ENCODE measurements at regions not wholly inside any gene's neighbourhood (a gene's known extent, or its start where the extent isn't known, plus 50 kb on each side); places are given as distances from the start of the nearest gene placed in this dataset.
A peak's percentile ranks its signal among the peaks of the same experiment; 100 is the strongest.
"Not testable (repeated sequence)": the region's sequence is repeated elsewhere in the genome, so short reads cannot be mapped to it uniquely, and the experiment has no call there.

DNA sequence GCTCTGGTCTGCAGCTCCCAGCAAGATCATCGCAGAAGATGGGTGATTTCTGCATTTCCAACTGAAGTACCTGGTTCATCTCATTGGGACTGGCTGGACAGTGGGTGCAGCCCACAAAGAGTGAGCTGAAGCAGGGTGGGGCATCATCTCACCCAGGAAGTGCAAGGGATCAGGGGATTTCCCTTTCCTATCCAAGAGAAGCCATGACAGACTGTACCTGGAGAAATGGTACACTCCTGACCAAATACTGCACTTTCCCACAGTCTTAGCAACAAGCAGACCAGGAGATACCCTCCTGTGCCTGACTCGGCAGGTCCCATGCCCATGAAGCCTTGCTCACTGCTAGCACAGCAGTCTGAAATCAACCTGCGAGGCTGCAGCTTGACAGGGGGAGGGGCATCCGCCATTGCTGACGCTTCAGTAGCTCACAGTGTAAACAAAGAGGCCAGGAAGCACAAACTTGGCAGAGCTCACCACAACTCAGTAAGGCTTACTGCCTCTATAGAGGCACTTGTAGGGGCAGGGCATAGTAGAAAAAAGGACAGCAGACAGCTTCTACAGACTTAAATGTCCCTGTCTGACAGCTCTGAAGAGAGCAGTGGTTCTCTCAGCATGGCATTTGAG lies 60.5 kb downstream of the AREG start:
- not testable (repeated sequence) for DNase-seq

DNA sequence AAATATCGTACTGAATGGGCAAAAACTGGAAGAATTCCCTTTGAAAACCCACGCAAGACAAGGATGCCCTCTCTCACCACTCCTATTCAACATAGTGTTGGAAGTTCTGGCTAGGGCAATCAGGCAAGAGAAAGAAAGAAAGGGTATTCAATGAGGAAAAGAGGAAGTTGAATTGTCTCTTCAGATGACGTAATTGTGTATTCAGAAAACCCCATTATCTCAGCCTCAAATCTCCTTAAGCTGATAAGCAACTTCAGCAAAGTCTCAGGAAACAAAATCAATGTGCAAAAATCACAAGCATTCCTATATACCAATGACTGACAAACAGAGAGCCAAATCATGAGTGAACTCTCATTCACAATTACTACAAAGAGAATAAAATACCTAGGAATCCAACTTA lies 64.4 kb downstream of the AREG start:
- DNase-seq, result not testable (repeated sequence)

DNA sequence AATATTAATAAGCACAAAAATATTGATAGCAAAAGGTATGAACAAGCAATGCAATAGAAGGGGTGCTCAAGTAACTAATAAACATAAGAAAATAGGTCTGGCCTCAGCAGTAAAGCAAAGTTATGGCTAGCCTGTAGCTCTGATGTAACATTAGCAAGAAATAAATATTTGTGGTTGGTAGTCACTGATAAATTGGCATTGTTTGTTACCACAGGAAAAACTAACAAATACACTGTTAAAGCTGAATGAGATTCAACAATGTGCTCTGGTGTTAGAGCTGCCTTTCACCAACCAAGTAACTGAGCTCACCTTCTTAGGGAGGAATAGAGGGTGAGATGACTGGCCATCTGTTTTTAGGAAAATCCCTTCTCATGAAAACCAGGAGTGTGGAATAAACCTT lies 71.4 kb downstream of the AREG start:
- DNase-seq, result no peak

DNA sequence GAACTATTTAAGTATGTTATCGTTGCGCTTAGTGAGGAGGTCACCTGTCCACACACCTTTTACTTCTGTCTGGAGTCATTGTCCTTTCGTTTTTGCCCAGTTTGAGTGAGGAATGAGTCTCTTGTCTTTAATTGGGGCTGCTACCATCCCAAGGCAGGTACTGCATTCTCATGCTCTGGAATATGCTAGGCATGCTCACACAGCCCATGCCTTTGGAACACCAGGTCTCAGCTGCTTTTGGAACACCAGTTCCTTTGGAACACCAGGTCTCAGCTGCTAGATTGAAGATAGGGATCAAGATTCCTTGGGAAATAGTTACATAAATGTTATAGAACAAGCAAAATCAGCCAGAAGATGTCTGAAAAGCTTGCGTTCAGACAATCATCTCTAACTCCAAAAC lies 73.1 kb downstream of the AREG start:
- DNase-seq, result no peak

DNA sequence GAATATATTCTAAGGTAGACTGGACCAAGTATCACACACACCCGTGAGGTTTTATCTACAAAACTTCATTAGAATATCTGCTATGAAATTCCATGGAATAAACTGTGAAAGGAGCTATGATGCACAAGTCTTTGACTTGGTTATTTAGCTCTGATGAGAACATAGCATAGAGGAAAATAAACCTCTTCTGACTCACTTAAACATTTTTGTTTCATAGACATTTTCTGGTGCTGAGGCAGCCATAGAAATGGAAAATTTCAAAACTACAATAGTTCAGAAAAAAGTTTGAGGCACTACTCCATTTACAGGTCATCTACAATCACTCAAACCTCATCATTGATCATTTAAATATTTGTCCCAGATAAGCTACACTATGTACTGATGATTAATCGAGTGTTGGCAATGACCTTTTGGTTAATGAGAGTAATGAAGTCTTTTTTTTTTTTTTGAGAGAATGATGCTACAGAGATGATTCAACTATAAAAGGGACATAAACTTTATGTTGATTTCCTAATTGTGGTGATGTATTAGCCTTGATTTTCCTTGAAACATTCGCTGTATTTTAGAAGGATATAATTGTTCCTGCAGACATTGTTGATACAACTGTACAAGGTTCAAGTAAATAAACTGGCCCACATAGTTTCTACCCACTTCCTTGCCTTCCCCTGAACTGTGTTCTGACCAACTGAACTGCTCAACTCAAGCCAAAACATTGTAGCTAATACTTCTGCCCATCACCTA lies 77.5 kb downstream of the AREG start:
- no peak for DNase-seq

DNA sequence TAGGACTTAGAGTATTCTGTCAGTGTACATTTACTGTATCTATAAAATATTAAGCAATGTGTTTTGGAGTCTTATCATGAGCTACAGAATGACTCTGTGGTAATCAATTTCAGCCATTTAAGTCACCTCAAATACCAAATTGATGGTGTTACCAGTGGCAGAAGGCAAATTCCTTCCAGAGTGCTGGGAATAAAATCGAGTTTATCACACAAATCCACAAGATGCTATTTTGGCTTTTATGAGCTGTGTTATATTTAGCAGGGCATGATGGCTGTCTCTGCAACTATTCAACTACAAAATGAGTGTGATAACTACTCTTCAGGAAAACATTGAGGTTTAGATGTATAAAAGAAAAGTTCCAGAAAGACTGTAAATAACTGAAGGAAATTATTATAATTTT lies 78.2 kb downstream of the AREG start:
- no peak for DNase-seq

DNA sequence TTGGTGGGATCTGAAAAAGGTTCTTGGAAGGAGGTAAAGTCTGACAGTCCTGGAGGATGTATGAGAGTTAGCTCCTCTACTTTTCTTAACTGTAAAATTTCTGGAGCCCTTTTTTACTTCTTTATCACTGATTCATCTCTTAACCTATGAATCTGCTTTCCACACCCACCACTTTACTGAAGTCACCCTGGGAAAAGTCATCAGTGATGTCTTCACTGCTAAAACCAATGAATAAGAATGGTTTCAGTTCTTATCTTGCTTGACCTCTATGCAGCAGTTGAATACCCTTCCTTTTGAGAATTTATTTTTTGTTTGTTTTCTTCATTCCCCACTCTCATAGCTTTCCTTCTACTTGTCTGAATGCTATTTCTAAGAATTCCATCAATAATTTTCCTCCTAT lies 80.0 kb downstream of the AREG start:
- no peak for DNase-seq

DNA sequence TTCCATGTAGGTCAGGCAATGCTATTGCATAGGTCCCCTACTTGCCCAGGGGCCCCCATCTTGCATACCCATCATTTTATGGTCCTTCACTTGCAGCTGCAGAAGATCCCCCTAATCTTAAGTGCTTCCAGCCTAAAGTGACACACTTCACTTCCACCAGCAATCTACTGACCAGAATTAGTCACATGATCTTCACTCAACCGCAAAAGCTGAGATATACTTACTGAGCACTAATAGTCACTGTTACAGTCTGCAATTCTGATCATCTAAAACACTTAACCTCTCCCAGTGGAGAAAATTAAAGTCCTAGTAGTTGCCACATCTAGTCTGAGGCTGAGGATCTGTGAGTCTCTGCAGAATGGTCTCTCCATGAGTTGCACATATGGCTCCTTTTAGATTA lies 82.1 kb downstream of the AREG start:
- DNase-seq, result no peak

DNA sequence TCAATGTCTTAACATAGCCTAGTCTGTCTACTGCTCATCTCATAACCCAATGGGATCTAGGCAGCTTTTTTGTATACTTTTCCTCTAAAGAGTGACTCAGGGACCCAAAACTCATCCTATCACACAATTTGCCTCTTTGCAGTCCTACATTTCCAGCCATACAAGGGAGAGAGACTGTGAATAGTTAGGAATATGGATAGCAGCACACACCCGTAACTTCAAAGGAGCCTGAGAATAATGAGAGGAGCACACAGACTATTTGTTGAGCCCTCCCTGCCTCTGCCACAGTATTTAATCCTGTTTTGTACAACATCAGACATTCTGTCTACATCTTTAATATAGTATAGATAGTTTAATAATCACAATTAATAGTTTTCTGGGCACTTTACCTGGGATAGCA lies 83.2 kb downstream of the AREG start:
- no peak for DNase-seq

DNA sequence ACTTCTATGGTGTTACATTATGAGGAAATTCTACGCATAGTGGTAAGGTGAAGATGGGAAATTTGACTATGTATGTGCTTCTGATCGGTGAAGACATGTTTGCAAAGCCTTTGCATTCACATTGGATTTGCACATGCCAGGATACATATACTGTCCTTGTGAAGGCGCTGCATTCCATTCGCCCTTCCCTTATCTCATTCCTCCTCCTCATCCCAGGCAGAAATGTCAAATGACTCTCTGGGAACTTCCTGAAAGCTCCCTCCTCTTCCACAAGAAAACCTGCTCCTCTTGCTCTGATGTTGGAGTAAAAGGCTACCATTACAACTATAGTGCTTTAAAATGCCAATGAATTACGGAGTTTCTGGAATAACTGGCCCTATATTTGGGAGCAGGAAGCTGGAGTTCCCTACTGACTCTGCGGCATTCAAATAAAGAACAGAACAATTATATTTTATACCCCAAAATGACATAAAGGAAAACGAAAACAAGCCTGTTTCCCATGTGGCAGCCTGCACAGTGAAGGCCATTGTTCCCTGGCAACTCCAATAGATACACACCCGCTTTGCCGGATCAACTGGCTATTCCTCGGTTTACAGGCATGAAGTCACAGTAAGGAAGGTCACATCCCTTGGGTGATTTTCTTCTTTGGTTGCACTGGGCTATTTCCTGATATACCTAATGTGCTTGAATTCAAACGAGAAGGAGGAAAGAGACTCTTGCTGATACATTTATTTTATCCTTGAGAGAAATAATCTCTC lies 84.5 kb downstream of the AREG start:
- DNase-seq, result no peak

DNA sequence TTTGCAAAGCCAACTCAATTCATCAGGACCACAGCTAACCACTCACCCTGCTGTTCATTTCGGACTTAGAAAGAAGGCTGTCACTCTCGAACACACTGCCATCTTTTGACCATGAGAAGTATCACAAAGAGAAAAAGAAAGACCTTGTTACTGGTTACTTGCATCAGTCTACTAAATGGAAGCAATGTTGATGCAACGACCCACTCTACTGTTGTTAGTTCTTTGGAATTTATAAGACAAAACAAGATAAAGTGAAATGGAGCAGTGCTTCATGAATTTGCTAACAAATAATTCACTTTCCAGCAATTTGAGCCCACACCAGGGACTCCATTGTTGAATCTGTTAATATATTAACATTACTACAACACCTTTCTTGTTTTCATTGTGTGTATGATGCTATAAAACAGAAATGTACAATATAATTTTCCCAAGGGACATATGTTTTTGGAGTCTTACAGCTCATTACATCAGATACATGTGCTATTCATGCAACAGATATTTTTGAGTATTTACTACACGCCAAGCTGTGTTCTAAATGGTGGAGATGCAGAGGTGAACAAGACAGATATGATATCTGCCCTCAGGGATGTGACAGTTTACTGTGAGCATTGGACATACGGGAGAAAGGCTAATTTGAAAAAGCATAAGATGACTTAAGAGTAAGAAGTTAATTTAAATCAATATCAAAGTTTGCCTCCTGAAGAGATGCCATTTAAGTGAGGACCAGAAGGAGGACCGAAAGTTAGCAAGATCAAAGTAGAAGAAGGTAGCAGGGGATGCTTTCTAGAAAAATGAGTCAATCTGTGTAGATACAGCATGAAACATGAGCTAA lies 87.2 kb downstream of the AREG start:
- peak; percentile 36 for DNase-seq

DNA sequence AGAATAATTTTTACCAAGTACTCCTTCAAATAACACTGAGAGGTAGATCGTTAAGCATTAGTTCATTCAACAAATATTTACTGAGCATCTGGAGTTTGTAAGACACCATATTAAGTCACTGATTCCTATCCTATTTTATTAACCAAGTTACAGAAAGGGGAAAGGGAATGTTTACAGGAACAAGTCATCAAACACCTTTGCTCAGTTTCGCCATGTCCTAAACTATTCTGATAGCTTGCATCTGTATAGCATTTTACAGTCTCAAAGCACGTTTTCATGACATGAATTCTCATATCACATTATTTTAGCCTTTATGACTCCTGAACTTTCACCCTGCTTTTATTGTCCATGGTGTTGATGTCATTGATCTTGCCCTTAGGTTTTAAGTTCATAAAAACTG lies 89.2 kb downstream of the AREG start:
- no peak for DNase-seq

- no peak for DNase-seq
Measured at GRCh38 chr4:74534936-74535335, 90.0 kb downstream of the AREG start.

GRCh38 chr4:74535512-74535911 lies 90.6 kb downstream of the AREG start:
- no peak for DNase-seq

DNA sequence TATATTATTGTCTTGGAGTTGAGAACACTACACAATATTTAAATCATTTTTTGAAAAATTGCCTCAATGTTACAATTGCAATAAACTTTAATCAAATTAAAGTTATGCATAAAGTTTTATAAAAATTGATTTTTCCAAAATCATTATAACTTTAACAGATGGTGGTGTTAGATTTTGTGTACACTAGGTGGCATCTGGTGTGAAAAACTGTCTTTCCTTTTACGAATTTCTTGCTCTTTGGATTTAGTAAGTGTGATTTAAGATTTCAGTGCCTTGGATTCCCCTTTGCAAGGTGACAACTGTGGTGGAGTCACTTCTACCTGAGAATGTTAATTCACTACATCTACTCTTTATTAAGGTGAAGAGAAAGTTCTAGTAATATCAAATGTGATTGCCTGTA lies 91.6 kb downstream of the AREG start:
- DNase-seq, result no peak

DNA sequence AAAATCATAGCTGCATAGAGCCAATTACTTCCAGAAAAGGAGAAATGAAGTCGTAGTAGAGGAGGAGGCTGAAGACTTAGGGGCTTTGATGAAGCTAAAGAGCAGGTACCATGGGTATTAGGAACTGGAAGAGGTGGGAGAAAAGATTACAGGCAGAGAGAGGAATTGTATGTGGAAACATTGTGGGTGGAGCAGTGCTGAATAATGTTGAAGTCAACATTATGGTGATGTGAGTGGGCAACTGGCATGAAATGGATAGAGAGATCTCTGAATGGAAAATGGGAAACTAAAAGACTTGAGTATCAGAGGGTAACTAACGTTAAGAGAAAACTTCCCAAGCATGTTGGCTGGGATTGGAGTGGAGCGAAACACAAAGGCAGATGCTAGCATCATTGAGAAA lies 92.5 kb downstream of the AREG start:
- no peak for DNase-seq

DNA sequence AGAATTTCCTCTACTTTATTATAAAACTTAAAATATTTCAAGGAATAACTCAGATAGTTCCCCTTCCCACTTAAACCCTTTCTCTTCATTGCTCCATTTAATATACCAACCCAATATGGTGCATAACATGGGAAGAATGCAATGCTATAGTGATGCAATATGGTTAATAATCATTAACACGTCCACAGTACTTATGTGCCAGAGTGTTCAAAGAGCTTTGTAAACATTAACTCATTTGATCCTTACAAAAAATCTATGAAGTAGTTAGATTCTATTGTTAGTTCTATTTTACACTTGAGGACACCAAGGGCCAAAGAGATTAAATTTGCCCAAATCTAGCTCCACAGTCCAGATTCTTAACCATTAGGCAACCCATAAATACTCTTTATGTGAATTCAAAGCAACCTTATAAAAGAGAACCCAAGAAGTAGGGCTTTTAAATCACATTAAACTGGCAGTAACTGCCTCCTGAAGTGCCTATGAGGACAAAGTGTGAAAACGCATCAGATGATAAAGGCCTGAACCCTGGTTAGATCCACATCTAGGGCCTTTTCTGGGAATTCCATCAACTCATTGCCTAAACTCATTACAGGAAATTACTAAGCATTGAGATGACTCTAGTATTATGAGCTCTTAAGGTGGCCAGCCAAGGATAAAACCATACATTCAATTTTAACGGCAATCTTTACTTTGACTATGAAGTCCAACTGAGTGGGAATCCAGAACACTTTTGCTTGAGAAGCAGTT lies 94.3 kb downstream of the AREG start:
- DNase-seq, result no peak

DNA sequence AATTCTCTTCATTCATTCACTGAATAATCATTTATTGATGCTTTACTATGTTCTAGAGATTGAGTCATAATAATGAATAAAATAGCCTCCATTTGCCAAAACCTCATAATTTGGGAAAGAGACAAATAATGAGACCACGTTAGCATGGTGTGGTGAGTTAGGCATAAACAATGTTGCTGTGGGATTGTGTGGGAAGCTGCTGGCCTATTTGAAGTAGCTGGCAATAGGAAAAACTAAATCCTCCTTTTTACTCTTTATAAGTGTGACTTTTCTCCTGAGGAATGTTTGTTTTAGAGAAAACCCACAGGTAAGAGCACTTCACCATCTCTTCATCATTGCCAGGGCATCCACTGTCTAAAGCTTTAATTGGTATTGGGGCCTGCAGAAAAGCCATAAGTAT lies 95.3 kb downstream of the AREG start:
- DNase-seq, result no peak

- DNase-seq, result no peak
Measured at GRCh38 chr4:74541667-74542066, 96.7 kb downstream of the AREG start.

DNA sequence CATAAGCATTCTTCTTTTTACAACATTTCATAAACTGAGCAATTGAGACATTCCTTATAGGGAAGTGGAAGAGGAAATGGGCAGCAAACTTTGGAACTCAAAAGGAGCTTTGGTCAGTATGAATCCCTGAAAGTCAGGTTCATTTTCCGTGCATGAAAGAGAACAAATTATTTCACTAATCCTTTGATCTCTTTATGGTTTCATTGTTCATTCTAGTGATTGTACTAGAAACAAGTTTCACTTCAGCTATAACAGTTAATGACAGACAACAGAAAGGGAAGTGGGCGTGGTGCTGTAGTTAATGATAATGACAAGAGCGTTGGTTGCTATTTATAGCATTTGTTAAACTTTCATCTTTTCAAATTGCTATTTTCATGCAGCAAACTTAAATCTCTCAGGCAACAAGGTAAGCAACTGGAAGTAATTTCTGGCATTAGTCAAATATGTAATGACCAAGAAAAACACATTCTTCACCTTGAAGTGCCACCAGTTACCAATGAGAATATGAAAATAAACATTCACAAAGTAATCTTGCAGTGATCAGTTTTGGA lies 98.4 kb downstream of the AREG start:
- DNase-seq, result no peak

GRCh38 chr4:74543983-74544382 lies 99.0 kb downstream of the AREG start:
- DNase-seq, result no peak

- DNase-seq, result no peak
Measured at GRCh38 chr4:74544655-74545361, 99.9 kb downstream of the AREG start.
